PC-3 (cell line): ENCODE measurements at regions not wholly inside any gene's neighbourhood (a gene's known extent, or its start where the extent isn't known, plus 50 kb on each side); places are given as distances from the start of the nearest gene placed in this dataset.
A peak's percentile ranks its signal among the peaks of the same experiment; 100 is the strongest.

Experiments
- ATAC-seq: fragments of 200-7000 bp; cut with Tn5 transposase; 2 replicates; pipeline ENCODE4 v1.9.1; 2020; ENCODE audit warnings: mild to moderate bottlenecking, moderate library complexity
- BruUV-seq: library from RNA; stranded (reverse); fragments of 400-500 nt; replicated peaks from 2 replicates; lab custom pipeline; 2021; lab: Mats Ljungman, UMichigan
- CTCF ChIA-PET: fragments of 300-600 bp; sonication (Branson Sonifier 250); formaldehyde crosslinking; loops from one replicate; lab custom pipeline; 2022; ENCODE audit warnings: antibody characterized with exemption; lab: Charles Lee
- POLR2A ChIA-PET: fragments of 300-600 bp; sonication (Branson Sonifier 250); formaldehyde crosslinking; loops from one replicate; lab custom pipeline; 2022; ENCODE audit warnings: antibody characterized with exemption; ENCODE audit not compliant: unreplicated experiment; lab: Charles Lee
- DNase-seq: peaks from one replicate; pipeline ENCODE4 v3.0.0-alpha.2; 2015
- H2AFZ ChIP-seq: fragments of 300-600 bp; sonication (generic); 2 replicates; pipeline ENCODE4 v1.6.0; 2016; ENCODE audit warnings: antibody characterized with exemption, low read length
- H3F3A ChIP-seq: fragments of 300-600 bp; sonication (generic); one replicate; pipeline ENCODE4 v1.6.0; 2017; ENCODE audit warnings: antibody characterized with exemption, low read length, control low read depth, mild to moderate bottlenecking; ENCODE audit not compliant: unreplicated experiment
- H3K27ac ChIP-seq: fragments of 300-600 bp; sonication (generic); 2 replicates; pipeline ENCODE4 v1.5.1; 2016; ENCODE audit warnings: mild to moderate bottlenecking, low read length
- H3K27me3 ChIP-seq: fragments of 300-600 bp; sonication (generic); 2 replicates; pipeline ENCODE4 v1.6.1; 2016; ENCODE audit warnings: low read length, mixed read lengths
- H3K36me3 ChIP-seq: fragments of 300-600 bp; sonication (generic); 2 replicates; pipeline ENCODE4 v1.6.1; 2016; ENCODE audit warnings: low read depth, mixed run types, low read length, mixed read lengths
- H3K4me1 ChIP-seq: fragments of 300-600 bp; sonication (generic); 2 replicates; pipeline ENCODE4 v1.5.1; 2016; ENCODE audit warnings: low read length; ENCODE audit not compliant: insufficient read depth
- H3K4me2 ChIP-seq: fragments of 300-600 bp; sonication (generic); 2 replicates; pipeline ENCODE4 v1.6.0; 2016; ENCODE audit warnings: low read length
- H3K4me3 ChIP-seq: fragments of 300-600 bp; sonication (generic); 2 replicates; pipeline ENCODE4 v1.5.1; 2016; ENCODE audit warnings: mild to moderate bottlenecking, low read length, mixed read lengths
- H3K79me2 ChIP-seq: fragments of 300-600 bp; sonication (generic); 2 replicates; pipeline ENCODE4 v1.6.1; 2017; ENCODE audit warnings: low read length, mixed read lengths
- H3K9ac ChIP-seq: fragments of 300-600 bp; sonication (generic); 2 replicates; pipeline ENCODE4 v1.6.0; 2016; ENCODE audit warnings: mild to moderate bottlenecking, low read length
- H3K9me2 ChIP-seq: fragments of 300-600 bp; sonication (generic); replicated peaks from 2 replicates; pipeline ENCODE4 v1.6.1; 2016; ENCODE audit warnings: mixed run types, low read length, mixed read lengths
- H3K9me3 ChIP-seq: fragments of 300-600 bp; sonication (generic); 2 replicates; pipeline ENCODE4 v1.6.1; 2016; ENCODE audit warnings: low read length, mixed read lengths
- H4K20me1 ChIP-seq: fragments of 300-600 bp; sonication (generic); 2 replicates; pipeline ENCODE4 v1.6.1; 2016; ENCODE audit warnings: low read length, mixed read lengths
- EZH2 ChIP-seq: fragments of 300-600 bp; sonication (generic); IDR thresholded peaks from one replicate; pipeline ENCODE4 v1.6.1; 2017; ENCODE audit warnings: antibody characterized with exemption, mild to moderate bottlenecking, low read length; ENCODE audit not compliant: unreplicated experiment
- EZH2phosphoT487 ChIP-seq: fragments of 300-600 bp; sonication (generic); IDR thresholded peaks from 2 replicates; pipeline ENCODE4 v1.6.1; 2018; ENCODE audit warnings: mild to moderate bottlenecking, antibody characterized with exemption, low read length, borderline replicate concordance
- intact Hi-C: fragments of 100-400 bp; cut with micrococcal nuclease; formaldehyde crosslinking; loops from 2 replicates; pipeline ENCODE4 v1.9.0; 2023
- TF ChIP-seq, protein P1 (sequence below): fragments of 300-600 bp; sonication (generic); conservative IDR thresholded peaks from 2 replicates; pipeline ENCODE4 v1.5.1; 2017; ENCODE audit warnings: antibody characterized with exemption, low read depth, mild to moderate bottlenecking, low read length

GRCh38 chr6:105896821-105897095 is 189.4 kb upstream of the PRDM1 start:
- peak; percentile 59 for ATAC-seq
- intact Hi-C loops = no loop called here

GRCh38 chr6:105896052-105896820 is 189.9 kb upstream of the PRDM1 start:
- ChIA-PET POLR2A (interaction anchor here (0.6 kb wide), 1 partner anchor 189 kb away, joined by 5 read pairs; no protein-coding TSS in a partner anchor), CTCF (no interaction called here)
- Histone ChIP-seq H3K27me3 (no peaks in the 10 kb centered on the region), H3K27ac (0 out of 2 replicates have a peak overlapping the region, but pooled peaks have one; percentile 8), H3K4me2 (peak overlapping the region; percentile 42), H3K9me2 (no peaks in the 10 kb centered on the region), H3F3A (no peaks in the 10 kb centered on the region), H2AFZ (no peak overlapping the region), H3K4me1 (peaks cover 27% of the 10 kb centered on the region), H3K9ac (no peak overlapping the region), H3K4me3 (no peak overlapping the region), H3K36me3 (no peaks in the 10 kb centered on the region), H3K79me2 (no peaks in the 10 kb centered on the region), H4K20me1 (no peaks in the 10 kb centered on the region), H3K9me3 (no peaks in the 10 kb centered on the region)
- no peak for TF ChIP-seq EZH2phosphoT487
- TF ChIP-seq EZH2 = no peak
- TF ChIP-seq, protein P1, sequence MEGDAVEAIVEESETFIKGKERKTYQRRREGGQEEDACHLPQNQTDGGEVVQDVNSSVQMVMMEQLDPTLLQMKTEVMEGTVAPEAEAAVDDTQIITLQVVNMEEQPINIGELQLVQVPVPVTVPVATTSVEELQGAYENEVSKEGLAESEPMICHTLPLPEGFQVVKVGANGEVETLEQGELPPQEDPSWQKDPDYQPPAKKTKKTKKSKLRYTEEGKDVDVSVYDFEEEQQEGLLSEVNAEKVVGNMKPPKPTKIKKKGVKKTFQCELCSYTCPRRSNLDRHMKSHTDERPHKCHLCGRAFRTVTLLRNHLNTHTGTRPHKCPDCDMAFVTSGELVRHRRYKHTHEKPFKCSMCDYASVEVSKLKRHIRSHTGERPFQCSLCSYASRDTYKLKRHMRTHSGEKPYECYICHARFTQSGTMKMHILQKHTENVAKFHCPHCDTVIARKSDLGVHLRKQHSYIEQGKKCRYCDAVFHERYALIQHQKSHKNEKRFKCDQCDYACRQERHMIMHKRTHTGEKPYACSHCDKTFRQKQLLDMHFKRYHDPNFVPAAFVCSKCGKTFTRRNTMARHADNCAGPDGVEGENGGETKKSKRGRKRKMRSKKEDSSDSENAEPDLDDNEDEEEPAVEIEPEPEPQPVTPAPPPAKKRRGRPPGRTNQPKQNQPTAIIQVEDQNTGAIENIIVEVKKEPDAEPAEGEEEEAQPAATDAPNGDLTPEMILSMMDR = no peak
- intact Hi-C loops = no loop called here
- BruUV-seq = no TSS peak
- ATAC-seq (no peak), DNase-seq (peak; percentile 16)

More at GRCh38 chr6:105896821-105897095, 189.4 kb upstream of the PRDM1 start:
- DNase-seq = peak; percentile 50
- Histone ChIP-seq H3K79me2 (no peaks in the 10 kb centered on the region), H2AFZ (no peak overlapping the region), H3K4me1 (peaks cover 27% of the 10 kb centered on the region), H3K9me2 (no peaks in the 10 kb centered on the region), H3K36me3 (no peaks in the 10 kb centered on the region), H3K9me3 (no peaks in the 10 kb centered on the region), H3K27me3 (no peaks in the 10 kb centered on the region), H3K27ac (0 out of 2 replicates have a peak overlapping the region, but pooled peaks have one; percentile 8), H4K20me1 (no peaks in the 10 kb centered on the region), H3F3A (no peaks in the 10 kb centered on the region), H3K4me3 (no peak overlapping the region), H3K9ac (no peak overlapping the region), H3K4me2 (peak overlapping the region; percentile 42)
- ChIA-PET CTCF (no interaction called here), POLR2A (no interaction called here)
- no peak for TF ChIP-seq EZH2
- no peak for TF ChIP-seq EZH2phosphoT487
- TF ChIP-seq, protein P1 = no peak
- no TSS peak for BruUV-seq

DNA sequence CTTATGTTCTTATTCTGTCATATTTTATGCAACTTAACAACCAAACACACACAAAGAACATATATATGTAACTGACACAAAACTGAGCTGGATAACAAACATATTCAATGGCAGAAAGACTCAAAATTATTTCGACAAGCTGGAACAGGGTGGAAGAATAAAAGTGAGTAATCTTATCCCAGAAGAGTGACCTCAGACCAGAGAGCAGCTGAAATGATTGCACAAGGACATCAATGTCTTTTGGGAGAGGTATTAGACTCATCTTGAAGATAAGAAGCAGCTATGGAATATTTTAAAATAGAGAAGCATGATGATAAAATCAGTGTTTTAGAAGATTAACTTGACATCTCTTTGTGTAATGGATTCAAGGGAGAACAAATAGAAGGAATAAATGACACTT is 191.6 kb upstream of the PRDM1 start:
- no TSS peak for BruUV-seq
- peaks cover 31% of the 10 kb centered on the region for H3K4me1 ChIP-seq
- no peak overlapping the region for H2AFZ ChIP-seq
- no peaks in the 10 kb centered on the region for H3K36me3 ChIP-seq
- no peak for ATAC-seq
- DNase-seq = no peak
- H3K27me3 ChIP-seq = no peaks in the 10 kb centered on the region
- CTCF ChIA-PET = no interaction called here
- H3K9me3 ChIP-seq = no peaks in the 10 kb centered on the region
- intact Hi-C loops = no loop called here
- H3K9me2 ChIP-seq = no peaks in the 10 kb centered on the region
- no peaks in the 10 kb centered on the region for H3K79me2 ChIP-seq
- TF ChIP-seq, protein P1 = no peak
- TF ChIP-seq EZH2phosphoT487 = no peak
- no peak for TF ChIP-seq EZH2
- H4K20me1 ChIP-seq = no peaks in the 10 kb centered on the region
- POLR2A ChIA-PET = interaction anchor here (0.6 kb wide), 1 partner anchor 33 kb away, joined by 6 read pairs; no protein-coding TSS in a partner anchor
- no peak overlapping the region for H3K4me3 ChIP-seq
- no peak overlapping the region for H3K4me2 ChIP-seq
- H3K27ac ChIP-seq = no peak overlapping the region
- no peak overlapping the region for H3K9ac ChIP-seq
- H3F3A ChIP-seq = no peaks in the 10 kb centered on the region
